HG03175 (cell line): ENCODE measurements at regions not wholly inside any gene's neighbourhood (a gene's known extent, or its start where the extent isn't known, plus 50 kb on each side); places are given as distances from the start of the nearest gene placed in this dataset.
"Not testable (repeated sequence)": the region's sequence is repeated elsewhere in the genome, so short reads cannot be mapped to it uniquely, and the experiment has no call there.

Experiments used
- ATAC-seq: cut with Tn5 transposase; IDR thresholded peaks from one replicate; pipeline ENCODE4 v1.9.1; 2021; ENCODE audit warnings: mild to moderate bottlenecking, moderate library complexity; ENCODE audit not compliant: unreplicated experiment

GRCh38 chr21:35622612-35623011, 437.7 kb downstream of the SETD4 start:
- no peak for ATAC-seq

- ATAC-seq: no peak
Observed at GRCh38 chr21:35619184-35619583, 441.1 kb downstream of the SETD4 start.

GRCh38 chr21:35617491-35617890, 442.8 kb downstream of the SETD4 start:
- no peak for ATAC-seq

GRCh38 chr21:35616090-35616489, 444.2 kb downstream of the SETD4 start:
- ATAC-seq: no peak

- no peak for ATAC-seq
Observed at GRCh38 chr21:35615325-35615724, 445.0 kb downstream of the SETD4 start.

GRCh38 chr21:35614396-35614921, 445.9 kb downstream of the SETD4 start:
- no peak for ATAC-seq

GRCh38 chr21:35611708-35612132, 448.6 kb downstream of the SETD4 start:
- no peak for ATAC-seq

- ATAC-seq: no peak
Observed at GRCh38 chr21:35609263-35609662, 451.1 kb downstream of the SETD4 start.

- no peak for ATAC-seq
Observed at GRCh38 chr21:35607406-35607805, 452.9 kb downstream of the SETD4 start.

GRCh38 chr21:35606578-35606977, 453.7 kb downstream of the SETD4 start:
- ATAC-seq: no peak

GRCh38 chr21:35606146-35606545, 454.2 kb downstream of the SETD4 start:
- ATAC-seq: no peak

GRCh38 chr21:35603494-35603893, 456.8 kb downstream of the SETD4 start:
- ATAC-seq: no peak

- ATAC-seq: no peak
Observed at GRCh38 chr21:35602811-35603362, 457.4 kb downstream of the SETD4 start.

- ATAC-seq: no peak
Observed at GRCh38 chr21:35601211-35601610, 459.1 kb downstream of the SETD4 start.

GRCh38 chr21:35599164-35599563, 461.2 kb downstream of the SETD4 start:
- no peak for ATAC-seq

- no peak for ATAC-seq
Observed at GRCh38 chr21:35597750-35598339, 462.5 kb downstream of the SETD4 start.

- no peak for ATAC-seq
Observed at GRCh38 chr21:35594905-35595304, 465.4 kb downstream of the SETD4 start.

GRCh38 chr21:35593000-35593502, 467.3 kb downstream of the SETD4 start:
- no peak for ATAC-seq

GRCh38 chr21:35590284-35590683, 470.0 kb downstream of the SETD4 start:
- ATAC-seq: not testable (repeated sequence)

- no peak for ATAC-seq
Observed at GRCh38 chr21:35587841-35588380, 472.4 kb downstream of the SETD4 start.

- ATAC-seq: no peak
Observed at GRCh38 chr21:35586305-35586704, 474.0 kb downstream of the SETD4 start.

- no peak for ATAC-seq
Observed at GRCh38 chr21:35585878-35586277, 474.4 kb downstream of the SETD4 start.
